HCT116 (cell line): ENCODE measurements at regions not wholly inside any gene's neighbourhood (a gene's known extent, or its start where the extent isn't known, plus 50 kb on each side); places are given as distances from the start of the nearest gene placed in this dataset.

Source experiments
- ATAC-seq: fragments of 200-7000 bp; cut with Tn5 transposase; 2 replicates; pipeline ENCODE4 v1.9.1; 2020; ENCODE audit warnings: mild to moderate bottlenecking, moderate library complexity
- BruUV-seq: library from RNA; stranded (reverse); fragments of 400-500 nt; replicated peaks from 2 replicates; lab custom pipeline; 2021; lab: Mats Ljungman, UMichigan
- CTCF ChIA-PET: fragments of 300-600 bp; sonication (Branson Sonifier 250); formaldehyde crosslinking; loops from one replicate; lab custom pipeline; 2021; ENCODE audit warnings: antibody characterized with exemption; lab: Charles Lee
- POLR2A ChIA-PET: fragments of 300-600, 350-600 bp; sonication (Branson Sonifier 250); formaldehyde crosslinking; loops from one replicate; lab custom pipeline; 2021; ENCODE audit warnings: antibody characterized with exemption; lab: Charles Lee
- RAD21 ChIA-PET, 2 experiments: fragments of 300-600 bp; sonication (Branson Sonifier 250); formaldehyde crosslinking; loops; one replicate each; lab custom pipeline; 2023; ENCODE audit warnings: low total read pairs in 2 of 2; ENCODE audit not compliant: uncharacterized antibody in 2 of 2, unreplicated experiment in 2 of 2, low non-redundant PET in 1 of 2; lab: Charles Lee
- DNase-seq: peaks from one replicate; pipeline ENCODE4 v3.0.0-alpha.2; 2010; ENCODE audit warnings: low read depth, low spot score
- H2AFZ ChIP-seq: fragments of 200-600 bp; shearing (Covaris generic), sonication (generic); 2 replicates; pipeline ENCODE4 v1.6.1; 2017; ENCODE audit warnings: low read depth, mixed run types, mixed read lengths, antibody characterized with exemption, low read length; ENCODE audit not compliant: poor library complexity, severe bottlenecking
- H3K27ac ChIP-seq: 2 replicates; pipeline ENCODE4 v1.5.1; 2012; ENCODE audit warnings: low read depth, low read length
- H3K27me3 ChIP-seq: fragments of 200-600 bp; sonication (generic); 2 replicates; pipeline ENCODE4 v1.6.1; 2016; ENCODE audit warnings: mixed run types, low read length, mixed read lengths; ENCODE audit not compliant: insufficient read depth
- H3K36me3 ChIP-seq, 2 experiments: fragments of 200-500 bp in 1 of 2; fragments of 200-600 bp in 1 of 2; sonication (Bioruptor generic) in 1 of 2; sonication (generic) in 1 of 2; 2 replicates each; pipeline versions ENCODE4 v1.5.1 to v1.6.1; 2014 to 2016; ENCODE audit warnings: low read length in 2 of 2, inconsistent platforms in 1 of 2, mixed read lengths in 1 of 2, mixed run types in 1 of 2; ENCODE audit not compliant: insufficient read depth in 2 of 2, control insufficient read depth in 1 of 2
- H3K4me1 ChIP-seq, 2 experiments: fragments of 200-600 bp in 1 of 2; sonication (generic) in 1 of 2; 2 replicates each; pipeline versions ENCODE4 v1.5.1 to v1.6.1; 2012 to 2017; ENCODE audit warnings: low read length in 2 of 2, inconsistent platforms in 1 of 2, mild to moderate bottlenecking in 1 of 2, mixed read lengths in 1 of 2, mixed run types in 1 of 2, moderate library complexity in 1 of 2; ENCODE audit not compliant: insufficient read depth in 2 of 2, control insufficient read depth in 1 of 2
- H3K4me2 ChIP-seq: fragments of 200-600 bp; sonication (generic); 2 replicates; pipeline ENCODE4 v1.6.1; 2017; ENCODE audit warnings: mixed run types, low read length, mixed read lengths
- H3K4me3 ChIP-seq, 2 experiments: fragments of 200-600 bp in 1 of 2; sonication (generic) in 1 of 2; replicated peaks in 1 of 2; 2 replicates each; pipeline ENCODE4 v1.5.1; 2011 to 2016; ENCODE audit warnings: low read length in 2 of 2, control low read depth in 1 of 2, low read depth in 1 of 2, mild to moderate bottlenecking in 1 of 2, mixed read lengths in 1 of 2, mixed run types in 1 of 2
- H3K79me2 ChIP-seq: fragments of 200-600 bp; sonication (generic); 2 replicates; pipeline ENCODE4 v1.6.1; 2017; ENCODE audit warnings: mild to moderate bottlenecking, mixed run types, low read length, moderate library complexity, mixed read lengths; ENCODE audit not compliant: insufficient read depth
- H3K9ac ChIP-seq: fragments of 200-600 bp; sonication (generic); 2 replicates; pipeline ENCODE4 v1.6.1; 2016; ENCODE audit warnings: low read length, mixed read lengths
- H3K9me2 ChIP-seq: fragments of 200-600 bp; sonication (generic), shearing (Covaris generic); 2 replicates; pipeline ENCODE4 v1.6.1; 2017; ENCODE audit warnings: mixed run types, mild to moderate bottlenecking, moderate library complexity; ENCODE audit not compliant: insufficient read depth
- H3K9me3 ChIP-seq, 2 experiments: fragments of 200-500 bp in 1 of 2; fragments of 200-600 bp in 1 of 2; sonication (Bioruptor generic) in 1 of 2; sonication (generic) in 1 of 2; 2 replicates each; pipeline ENCODE4 v1.6.1; 2014 to 2017; ENCODE audit warnings: low read length in 2 of 2, mixed read lengths in 2 of 2, inconsistent platforms in 1 of 2, low read depth in 1 of 2, mild to moderate bottlenecking in 1 of 2, mixed run types in 1 of 2, moderate library complexity in 1 of 2; ENCODE audit not compliant: control insufficient read depth in 1 of 2, insufficient read depth in 1 of 2
- H4K20me1 ChIP-seq: fragments of 200-600 bp; sonication (generic), shearing (Covaris generic); 2 replicates; pipeline ENCODE4 v1.6.1; 2017; ENCODE audit warnings: mixed run types, mild to moderate bottlenecking, moderate library complexity; ENCODE audit not compliant: insufficient read depth
- CBX3 ChIP-seq: IDR thresholded peaks from 2 replicates; pipeline ENCODE4 v1.6.1; 2012; ENCODE audit warnings: low read depth
- CTCF ChIP-seq, 3 experiments: fragments of 200-600 bp in 1 of 3; sonication (generic) in 1 of 3; IDR thresholded peaks in 2 of 3; conservative IDR thresholded peaks in 1 of 3; 2 replicates each; pipeline ENCODE4 v1.5.1; 2012 to 2017; ENCODE audit warnings: low read depth in 2 of 3, low read length in 2 of 3, antibody characterized with exemption in 1 of 3, borderline replicate concordance in 1 of 3, control low read depth in 1 of 3, mild to moderate bottlenecking in 1 of 3, mixed read lengths in 1 of 3, mixed run types in 1 of 3, moderate library complexity in 1 of 3; ENCODE audit not compliant: insufficient read depth in 1 of 3
- EZH2 ChIP-seq: fragments of 200-600 bp; sonication (generic); IDR thresholded peaks from 2 replicates; pipeline ENCODE4 v1.6.1; 2017; ENCODE audit warnings: antibody characterized with exemption, mixed run types
- TCF7L2 ChIP-seq: IDR thresholded peaks from 2 replicates; pipeline ENCODE4 v1.7.0; 2011; ENCODE audit warnings: borderline replicate concordance, inconsistent platforms; ENCODE audit not compliant: insufficient read depth, insufficient read length; ENCODE audit errors: extremely low read depth
- YY1 ChIP-seq: IDR thresholded peaks from 2 replicates; pipeline ENCODE4 v1.6.1; 2011; ENCODE audit warnings: low read length, low read depth, moderate library complexity, mild to moderate bottlenecking; ENCODE audit not compliant: insufficient replicate concordance; ENCODE audit errors: extremely low read depth
- ZFX ChIP-seq: fragments of 450-650 bp; IDR thresholded peaks from 2 replicates; pipeline ENCODE4 v1.6.1; 2017
- ZNF274 ChIP-seq: fragments of 200-500 bp; sonication (Bioruptor generic); IDR thresholded peaks from 2 replicates; pipeline ENCODE4 v1.6.1; 2014; ENCODE audit warnings: mild to moderate bottlenecking, low read depth, low read length, inconsistent platforms
- intact Hi-C: fragments of 100-400 bp; cut with micrococcal nuclease; formaldehyde crosslinking; loops from 2 replicates; pipeline ENCODE4 v1.10.0; 2022
- TF ChIP-seq, protein P1 (sequence below): IDR thresholded peaks from 2 replicates; pipeline ENCODE4 v1.6.1; 2011; ENCODE audit warnings: mild to moderate bottlenecking, low read length, moderate library complexity; ENCODE audit not compliant: insufficient replicate concordance; ENCODE audit errors: extremely low read depth

- RAD21 ChIA-PET: no interaction called here
- Histone ChIP-seq H3K36me3 (no peaks in the 10 kb centered on the region), H3K9ac (no peak overlapping the region), H3K9me2 (no peaks in the 10 kb centered on the region), H3K4me3 (no peak overlapping the region), H3K4me2 (no peak overlapping the region), H3K9me3 (no peaks in the 10 kb centered on the region), H4K20me1 (no peaks in the 10 kb centered on the region), H3K27ac (no peak overlapping the region), H3K4me1 (peaks cover 0 to 6% of the 10 kb centered on the region in 2 experiments; a peak in 2 of 4 replicates), H3K27me3 (no peaks in the 10 kb centered on the region), H2AFZ (no peak overlapping the region), H3K79me2 (no peaks in the 10 kb centered on the region)
- TF ChIP-seq ZFX: no peak
- TF ChIP-seq CTCF (IDR thresholded peaks at IDR 0.05 in 2 of 3, conservative IDR thresholded peaks at IDR 0.05 in 1 of 3; ENCODE audit: borderline replicate concordance in 1 of 3, insufficient read depth in 1 of 3, low read depth in 2 of 3, low read length in 2 of 3): no peak
- TF ChIP-seq, protein P1, sequence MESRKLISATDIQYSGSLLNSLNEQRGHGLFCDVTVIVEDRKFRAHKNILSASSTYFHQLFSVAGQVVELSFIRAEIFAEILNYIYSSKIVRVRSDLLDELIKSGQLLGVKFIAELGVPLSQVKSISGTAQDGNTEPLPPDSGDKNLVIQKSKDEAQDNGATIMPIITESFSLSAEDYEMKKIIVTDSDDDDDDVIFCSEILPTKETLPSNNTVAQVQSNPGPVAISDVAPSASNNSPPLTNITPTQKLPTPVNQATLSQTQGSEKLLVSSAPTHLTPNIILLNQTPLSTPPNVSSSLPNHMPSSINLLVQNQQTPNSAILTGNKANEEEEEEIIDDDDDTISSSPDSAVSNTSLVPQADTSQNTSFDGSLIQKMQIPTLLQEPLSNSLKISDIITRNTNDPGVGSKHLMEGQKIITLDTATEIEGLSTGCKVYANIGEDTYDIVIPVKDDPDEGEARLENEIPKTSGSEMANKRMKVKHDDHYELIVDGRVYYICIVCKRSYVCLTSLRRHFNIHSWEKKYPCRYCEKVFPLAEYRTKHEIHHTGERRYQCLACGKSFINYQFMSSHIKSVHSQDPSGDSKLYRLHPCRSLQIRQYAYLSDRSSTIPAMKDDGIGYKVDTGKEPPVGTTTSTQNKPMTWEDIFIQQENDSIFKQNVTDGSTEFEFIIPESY: no peak
- TF ChIP-seq EZH2: no peak
- TF ChIP-seq TCF7L2: no peak
- TF ChIP-seq ZNF274: no peak
- no peak for TF ChIP-seq CBX3
- TF ChIP-seq YY1: no peak
- ATAC-seq: no peak
- POLR2A ChIA-PET: no interaction called here
- DNase-seq: no peak
- no TSS peak for BruUV-seq
- intact Hi-C loops: no loop called here
- CTCF ChIA-PET: no interaction called here
Measured at GRCh38 chr6:47376930-47377329, 67.2 kb upstream of the TNFRSF21 start.
